OCI-LY1 (cell line): ENCODE measurements at regions not wholly inside any gene's neighbourhood (a gene's known extent, or its start where the extent isn't known, plus 50 kb on each side); places are given as distances from the start of the nearest gene placed in this dataset.

Experiments
- H2AFZ ChIP-seq: fragments of 200-600 bp; sonication (generic), shearing (Covaris generic); 2 replicates; pipeline ENCODE4 v1.6.0; 2014; ENCODE audit warnings: antibody characterized with exemption, mild to moderate bottlenecking, low read length
- H3F3A ChIP-seq: fragments of 200-600 bp; sonication (generic), shearing (Covaris generic); 2 replicates; pipeline ENCODE4 v1.6.0; 2014; ENCODE audit warnings: mild to moderate bottlenecking, antibody characterized with exemption, low read length, moderate library complexity; ENCODE audit not compliant: insufficient read depth
- H3K27ac ChIP-seq: fragments of 200-600 bp; sonication (generic); 2 replicates; pipeline ENCODE4 v1.5.1; 2014; ENCODE audit warnings: low read length, mixed run types, mild to moderate bottlenecking, low read depth; ENCODE audit not compliant: poor library complexity, severe bottlenecking
- H3K27me3 ChIP-seq: fragments of 200-600 bp; sonication (generic); 2 replicates; pipeline ENCODE4 v1.6.0; 2014; ENCODE audit warnings: antibody characterized with exemption, mild to moderate bottlenecking, low read length, moderate library complexity; ENCODE audit not compliant: insufficient read depth
- H3K36me3 ChIP-seq: fragments of 200-600 bp; sonication (generic); 2 replicates; pipeline ENCODE4 v1.6.1; 2014; ENCODE audit warnings: mild to moderate bottlenecking, antibody characterized with exemption, low read length, moderate library complexity, mixed read lengths; ENCODE audit not compliant: insufficient read depth
- H3K4me1 ChIP-seq: fragments of 200-600 bp; sonication (generic); 2 replicates; pipeline ENCODE4 v1.5.1; 2014; ENCODE audit warnings: mild to moderate bottlenecking, low read length, moderate library complexity; ENCODE audit not compliant: insufficient read depth, severe bottlenecking
- H3K4me2 ChIP-seq: fragments of 200-600 bp; sonication (generic), shearing (Covaris generic); 2 replicates; pipeline ENCODE4 v1.6.1; 2014; ENCODE audit warnings: low read length
- H3K4me3 ChIP-seq: fragments of 200-600 bp; sonication (generic); 2 replicates; pipeline ENCODE4 v1.5.1; 2014; ENCODE audit warnings: low read length, low read depth, mild to moderate bottlenecking, mixed read lengths; ENCODE audit not compliant: poor library complexity, severe bottlenecking
- H3K79me2 ChIP-seq: fragments of 200-600 bp; shearing (Covaris generic); 2 replicates; pipeline ENCODE4 v1.6.1; 2016; ENCODE audit warnings: mixed run types, low read length, mixed read lengths; ENCODE audit not compliant: insufficient read depth
- H3K9ac ChIP-seq: fragments of 200-600 bp; sonication (generic), shearing (Covaris generic); 2 replicates; pipeline ENCODE4 v1.6.1; 2014; ENCODE audit warnings: mild to moderate bottlenecking, low read length, mixed read lengths
- H3K9me2 ChIP-seq: fragments of 200-600 bp; sonication (generic), shearing (Covaris generic); 2 replicates; pipeline ENCODE4 v1.6.1; 2014; ENCODE audit warnings: low read depth, mild to moderate bottlenecking, low read length, mixed read lengths
- H3K9me3 ChIP-seq: fragments of 200-600 bp; shearing (Covaris generic); 2 replicates; pipeline ENCODE4 v1.6.1; 2014; ENCODE audit warnings: low read length, mixed read lengths
- H4K20me1 ChIP-seq: fragments of 200-600 bp; sonication (generic), shearing (Covaris generic); 2 replicates; pipeline ENCODE4 v1.6.0; 2016; ENCODE audit warnings: mild to moderate bottlenecking, low read length; ENCODE audit not compliant: insufficient read depth
- CTCF ChIP-seq: fragments of 200-600 bp; sonication (generic), shearing (Covaris generic); IDR thresholded peaks from 2 replicates; pipeline ENCODE4 v1.5.1; 2017; ENCODE audit warnings: mild to moderate bottlenecking, antibody characterized with exemption, low read length, moderate library complexity, mixed read lengths
- EZH2 ChIP-seq: fragments of 200-600 bp; sonication (generic), shearing (Covaris generic); IDR thresholded peaks from 2 replicates; pipeline ENCODE4 v1.8.0; 2017; ENCODE audit warnings: borderline replicate concordance, mixed run types, mild to moderate bottlenecking, antibody characterized with exemption, low read length, moderate library complexity, mixed read lengths

- Histone ChIP-seq H3K79me2 (no peaks in the 10 kb centered on the region), H2AFZ (no peak overlapping the region), H3K4me3 (no peak overlapping the region), H3K9me2 (no peaks in the 10 kb centered on the region), H3K27me3 (no peaks in the 10 kb centered on the region), H3K4me2 (no peak overlapping the region), H3K9me3 (no peaks in the 10 kb centered on the region), H3K27ac (no peak overlapping the region), H3K36me3 (no peaks in the 10 kb centered on the region), H3K9ac (no peak overlapping the region), H3K4me1 (no peaks in the 10 kb centered on the region), H4K20me1 (no peaks in the 10 kb centered on the region), H3F3A (no peaks in the 10 kb centered on the region)
- no peak for TF ChIP-seq CTCF
- TF ChIP-seq EZH2, result no peak
Measured at GRCh38 chr5:121573721-121574382, 277.8 kb upstream of the FTMT start.

GRCh38 chr5:121581588-121581987 is 270.1 kb upstream of the FTMT start:
- no peaks in the 10 kb centered on the region for H3K4me1 ChIP-seq
- H3K27me3 ChIP-seq, result no peaks in the 10 kb centered on the region
- H3F3A ChIP-seq, result no peaks in the 10 kb centered on the region
- no peak overlapping the region for H3K27ac ChIP-seq
- no peak overlapping the region for H3K4me2 ChIP-seq
- H3K79me2 ChIP-seq, result no peaks in the 10 kb centered on the region
- TF ChIP-seq CTCF (no peak), EZH2 (no peak)
- H3K9me3 ChIP-seq, result no peaks in the 10 kb centered on the region
- H4K20me1 ChIP-seq, result no peaks in the 10 kb centered on the region
- no peak overlapping the region for H2AFZ ChIP-seq
- H3K9ac ChIP-seq, result no peak overlapping the region
- H3K4me3 ChIP-seq, result no peak overlapping the region
- H3K36me3 ChIP-seq, result no peaks in the 10 kb centered on the region
- H3K9me2 ChIP-seq, result no peaks in the 10 kb centered on the region

GRCh38 chr5:121596882-121597281 is 254.8 kb upstream of the FTMT start:
- H3K4me1 ChIP-seq, result no peaks in the 10 kb centered on the region
- H3K4me3 ChIP-seq, result no peak overlapping the region
- no peaks in the 10 kb centered on the region for H3K9me3 ChIP-seq
- no peaks in the 10 kb centered on the region for H3K36me3 ChIP-seq
- H4K20me1 ChIP-seq, result no peaks in the 10 kb centered on the region
- no peaks in the 10 kb centered on the region for H3K9me2 ChIP-seq
- H2AFZ ChIP-seq, result no peak overlapping the region
- no peak overlapping the region for H3K27ac ChIP-seq
- TF ChIP-seq CTCF (no peak), EZH2 (no peak)
- H3K9ac ChIP-seq, result no peak overlapping the region
- no peaks in the 10 kb centered on the region for H3F3A ChIP-seq
- H3K79me2 ChIP-seq, result no peaks in the 10 kb centered on the region
- H3K27me3 ChIP-seq, result no peaks in the 10 kb centered on the region
- H3K4me2 ChIP-seq, result no peak overlapping the region
